ENCODE measurements at regions not wholly inside any gene's neighbourhood (a gene's known extent, or its start where the extent isn't known, plus 50 kb on each side); places are given as distances from the start of the nearest gene placed in this dataset.
A peak's percentile ranks its signal among the peaks of the same experiment; 100 is the strongest.

GRCh38 chr18:2102022-2102421, 469.3 kb downstream of the METTL4 start:
- Histone ChIP-seq H3K27me3 (no peaks in the 10 kb centered on the region), H3K4me3 (no peak overlapping the region), H3K27ac (no peak overlapping the region), H3K36me3 (no peaks in the 10 kb centered on the region), H3K9me3 (no peaks in the 10 kb centered on the region), H3K4me1 (no peaks in the 10 kb centered on the region)
- intact Hi-C loops (cut with DNase I): loop anchor here (5.0 to 10.0 kb wide), 2 partner anchors 125 to 443 kb away; no protein-coding TSS in a partner anchor
- no peak for DNase-seq
- TF ChIP-seq, protein P1, sequence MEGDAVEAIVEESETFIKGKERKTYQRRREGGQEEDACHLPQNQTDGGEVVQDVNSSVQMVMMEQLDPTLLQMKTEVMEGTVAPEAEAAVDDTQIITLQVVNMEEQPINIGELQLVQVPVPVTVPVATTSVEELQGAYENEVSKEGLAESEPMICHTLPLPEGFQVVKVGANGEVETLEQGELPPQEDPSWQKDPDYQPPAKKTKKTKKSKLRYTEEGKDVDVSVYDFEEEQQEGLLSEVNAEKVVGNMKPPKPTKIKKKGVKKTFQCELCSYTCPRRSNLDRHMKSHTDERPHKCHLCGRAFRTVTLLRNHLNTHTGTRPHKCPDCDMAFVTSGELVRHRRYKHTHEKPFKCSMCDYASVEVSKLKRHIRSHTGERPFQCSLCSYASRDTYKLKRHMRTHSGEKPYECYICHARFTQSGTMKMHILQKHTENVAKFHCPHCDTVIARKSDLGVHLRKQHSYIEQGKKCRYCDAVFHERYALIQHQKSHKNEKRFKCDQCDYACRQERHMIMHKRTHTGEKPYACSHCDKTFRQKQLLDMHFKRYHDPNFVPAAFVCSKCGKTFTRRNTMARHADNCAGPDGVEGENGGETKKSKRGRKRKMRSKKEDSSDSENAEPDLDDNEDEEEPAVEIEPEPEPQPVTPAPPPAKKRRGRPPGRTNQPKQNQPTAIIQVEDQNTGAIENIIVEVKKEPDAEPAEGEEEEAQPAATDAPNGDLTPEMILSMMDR (IDR thresholded peaks at IDR 0.05): no peak
- TF ChIP-seq POLR2A (IDR thresholded peaks at IDR 0.05): no peak

DNA sequence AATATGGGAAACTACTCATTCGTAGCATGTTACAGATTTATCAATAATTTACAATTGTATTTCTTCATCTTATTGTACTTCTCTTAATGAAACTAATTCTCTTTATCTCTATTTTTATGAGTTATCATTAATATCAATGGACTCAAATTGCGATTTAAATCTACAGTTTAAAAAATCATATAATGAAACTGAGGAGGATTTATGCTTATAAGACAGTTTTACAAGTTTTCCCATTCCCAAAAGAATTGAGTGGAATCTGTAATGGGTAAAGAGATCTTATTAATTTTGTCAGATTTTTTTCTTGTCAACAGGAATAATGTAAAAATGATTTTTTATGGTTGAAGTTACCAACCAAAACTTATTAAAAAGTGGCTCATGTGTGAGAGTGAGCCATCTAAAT, 468.0 kb downstream of the METTL4 start:
- intact Hi-C loops (cut with DNase I): loop anchor here (5.0 to 10.0 kb wide), 2 partner anchors 124 to 442 kb away; no protein-coding TSS in a partner anchor
- H3K27me3 ChIP-seq: no peaks in the 10 kb centered on the region
- H3K9me3 ChIP-seq: no peaks in the 10 kb centered on the region
- no peak for DNase-seq
- H3K4me3 ChIP-seq: no peak overlapping the region
- no peak overlapping the region for H3K27ac ChIP-seq
- WGBS, 2 donors: 87 to 95% methylated on average over 2 of the region's 2 CpGs
- TF ChIP-seq, protein P1 (IDR thresholded peaks at IDR 0.05): no peak
- no peaks in the 10 kb centered on the region for H3K36me3 ChIP-seq
- H3K4me1 ChIP-seq: no peaks in the 10 kb centered on the region

- no peak for TF ChIP-seq POLR2A (IDR thresholded peaks at IDR 0.05)
- TF ChIP-seq, protein P1 (IDR thresholded peaks at IDR 0.05): peak in 5 of 6 experiments; percentile 56 to 77 (median 75)
- Histone ChIP-seq H3K27ac (no peak overlapping the region), H3K4me3 (no peak overlapping the region), H3K36me3 (no peaks in the 10 kb centered on the region), H3K4me1 (no peaks in the 10 kb centered on the region), H3K27me3 (no peaks in the 10 kb centered on the region), H3K9me3 (no peaks in the 10 kb centered on the region)
- intact Hi-C loops (cut with DNase I): loop anchor here (5.0 to 10.0 kb wide), 2 partner anchors 122 to 440 kb away; no protein-coding TSS in a partner anchor
- 38% methylated on average over 16 of the region's 16 CpGs for WGBS, 2 donors
- DNase-seq: no peak
Measured at GRCh38 chr18:2104620-2105462, 466.5 kb downstream of the METTL4 start.

- intact Hi-C loops (cut with DNase I): loop anchor here (10.0 kb wide), 1 partner anchor 436 kb away; no protein-coding TSS in a partner anchor
- DNase-seq: no peak
- WGBS, 2 donors: 74 to 77% methylated on average over 5 to 6 of the region's 6 CpGs
Measured at GRCh38 chr18:2108591-2108990, 462.7 kb downstream of the METTL4 start.

GRCh38 chr18:2111456-2111855, 459.8 kb downstream of the METTL4 start:
- no peak for TF ChIP-seq POLR2A (IDR thresholded peaks at IDR 0.05)
- TF ChIP-seq, protein P1 (IDR thresholded peaks at IDR 0.05): no peak
- H3K27me3 ChIP-seq: peaks cover 0 to 3% (median 0%) of the 10 kb centered on the region in 4 donors
- no peak for DNase-seq
- H3K27ac ChIP-seq: no peak overlapping the region
- no peaks in the 10 kb centered on the region for H3K9me3 ChIP-seq
- 44 to 54% methylated on average over 3 of the region's 3 CpGs for WGBS, 2 donors
- intact Hi-C loops (cut with DNase I): no loop called here
- H3K36me3 ChIP-seq: no peaks in the 10 kb centered on the region
- peaks cover 0 to 6% (median 0%) of the 10 kb centered on the region in 3 donors for H3K4me1 ChIP-seq
- H3K4me3 ChIP-seq: no peak overlapping the region

More at GRCh38 chr18:2108591-2108990, 462.7 kb downstream of the METTL4 start:
- Histone ChIP-seq H3K36me3 (no peaks in the 10 kb centered on the region), H3K27ac (no peak overlapping the region), H3K4me1 (peaks cover 0 to 6% (median 0%) of the 10 kb centered on the region in 3 donors), H3K9me3 (no peaks in the 10 kb centered on the region), H3K27me3 (no peaks in the 10 kb centered on the region), H3K4me3 (no peak overlapping the region)
- TF ChIP-seq, protein P1 (IDR thresholded peaks at IDR 0.05): no peak
- TF ChIP-seq POLR2A (IDR thresholded peaks at IDR 0.05): no peak

All from esophagus squamous epithelium (tissue), 5 donors.